GM12875 (cell line): ENCODE measurements at regions not wholly inside any gene's neighbourhood (a gene's known extent, or its start where the extent isn't known, plus 50 kb on each side); places are given as distances from the start of the nearest gene placed in this dataset.

Experiments
- H3K4me3 ChIP-seq: one replicate; pipeline ENCODE4 v1.5.1; 2011; ENCODE audit warnings: low read depth, low read length, control low read depth
- CTCF ChIP-seq: IDR thresholded peaks from 2 replicates; pipeline ENCODE4 v1.5.1; 2011; ENCODE audit warnings: low read depth, mild to moderate bottlenecking, control low read depth, inconsistent platforms, low read length, moderate library complexity, borderline replicate concordance; ENCODE audit not compliant: insufficient read depth

- no peak for TF ChIP-seq CTCF
- H3K4me3 ChIP-seq, result no peak overlapping the region
Observed at GRCh38 chr12:24173067-24173466, 223.6 kb upstream of the SOX5 start.

- TF ChIP-seq CTCF, result no peak
- no peak overlapping the region for H3K4me3 ChIP-seq
Observed at GRCh38 chr12:24172773-24173066, 223.2 kb upstream of the SOX5 start.

GRCh38 chr12:24172031-24172772, 222.7 kb upstream of the SOX5 start:
- no peak overlapping the region for H3K4me3 ChIP-seq
- TF ChIP-seq CTCF, result no peak

GRCh38 chr12:24155042-24155441, 205.6 kb upstream of the SOX5 start:
- no peak for TF ChIP-seq CTCF
- no peak overlapping the region for H3K4me3 ChIP-seq

- no peak for TF ChIP-seq CTCF
- no peak overlapping the region for H3K4me3 ChIP-seq
Observed at GRCh38 chr12:24153079-24153478, 203.6 kb upstream of the SOX5 start.

- no peak overlapping the region for H3K4me3 ChIP-seq
- TF ChIP-seq CTCF, result no peak
Observed at GRCh38 chr12:24152270-24152669, 202.8 kb upstream of the SOX5 start.

GRCh38 chr12:24143928-24144327, 194.5 kb upstream of the SOX5 start:
- no peak for TF ChIP-seq CTCF
- H3K4me3 ChIP-seq, result no peak overlapping the region
